GM12878 (cell line): ENCODE measurements at regions not wholly inside any gene's neighbourhood (a gene's known extent, or its start where the extent isn't known, plus 50 kb on each side); places are given as distances from the start of the nearest gene placed in this dataset.

Source experiments
- ATAC-seq: fragments of 200-7000 bp; cut with Tn5 transposase; 3 replicates; pipeline ENCODE4 v1.9.1; 2020; ENCODE audit warnings: mild to moderate bottlenecking, moderate library complexity
- BruUV-seq: library from RNA; stranded (reverse); fragments of 400-500 nt; replicated peaks from 2 replicates; lab custom pipeline; 2021; lab: Mats Ljungman, UMichigan
- CTCF ChIA-PET: fragments of 300-600 bp; sonication (Branson Sonifier 250); formaldehyde crosslinking; extraction: SDS; loops from one replicate; lab custom pipeline; 2021; ENCODE audit warnings: inconsistent platforms; lab: Yijun Ruan, JAX
- POLR2A ChIA-PET: fragments of 350-600 bp; formaldehyde crosslinking; extraction: SDS; loops from one replicate; lab custom pipeline; 2021; ENCODE audit warnings: inconsistent platforms; lab: Charles Lee
- RAD21 ChIA-PET: fragments of 300-600 bp; sonication (Branson Sonifier 250); formaldehyde crosslinking; loops from one replicate; lab custom pipeline; 2023; ENCODE audit warnings: antibody characterized with exemption; ENCODE audit not compliant: unreplicated experiment; lab: Charles Lee
- SMC1A ChIA-PET: fragments of 300-600 bp; sonication (Branson Sonifier 250); formaldehyde crosslinking; loops from one replicate; lab custom pipeline; 2023; ENCODE audit not compliant: unreplicated experiment, uncharacterized antibody; lab: Charles Lee
- DNase-seq: peaks from one replicate; pipeline ENCODE4 v3.0.0-alpha.2; 2011; ENCODE audit warnings: low read depth, low spot score
- FAIRE-seq: peaks from 3 replicates; lab custom pipeline; 2011; peaks lifted over from hg19 to GRCh38; lab: Jason Lieb, UNC
- H2AFZ ChIP-seq: 2 replicates; pipeline ENCODE4 v1.6.0; 2011; ENCODE audit warnings: low read depth, low read length, control low read depth; ENCODE audit not compliant: control insufficient read depth
- H3K27ac ChIP-seq: 2 replicates; pipeline ENCODE4 v1.5.1; 2011; ENCODE audit warnings: control low read depth; ENCODE audit not compliant: control insufficient read depth, insufficient read depth
- H3K27me3 ChIP-seq, 2 experiments: replicated peaks in 1 of 2; 2 replicates each; pipeline versions ENCODE4 v1.6.0 to v1.6.1; 2011; ENCODE audit warnings: low read length in 1 of 2; ENCODE audit not compliant: control insufficient read depth in 2 of 2, insufficient read depth in 2 of 2
- H3K36me3 ChIP-seq, 2 experiments: 2 replicates each; pipeline ENCODE4 v1.5.1; 2011; ENCODE audit warnings: low read length in 1 of 2; ENCODE audit not compliant: control insufficient read depth in 2 of 2, insufficient read depth in 2 of 2
- H3K4me1 ChIP-seq: 2 replicates; pipeline ENCODE4 v1.6.1; 2011; ENCODE audit warnings: mild to moderate bottlenecking, low read length, moderate library complexity, mixed read lengths; ENCODE audit not compliant: control insufficient read depth, insufficient read depth
- H3K4me2 ChIP-seq: 2 replicates; pipeline ENCODE4 v1.6.0; 2011; ENCODE audit warnings: control low read depth; ENCODE audit not compliant: control insufficient read depth, insufficient read depth
- H3K4me3 ChIP-seq: fragments of 200-600 bp; sonication (generic); 2 replicates; pipeline ENCODE4 v1.5.1; 2016
- H3K79me2 ChIP-seq: 2 replicates; pipeline ENCODE4 v1.6.0; 2011; ENCODE audit warnings: low read length; ENCODE audit not compliant: control insufficient read depth, insufficient read depth
- H3K9ac ChIP-seq: 2 replicates; pipeline ENCODE4 v1.8.0; 2011; ENCODE audit warnings: low read length, control low read depth, mixed read lengths; ENCODE audit not compliant: control insufficient read depth, insufficient read depth
- H3K9me3 ChIP-seq: replicated peaks from 3 replicates; pipeline ENCODE4 v1.5.1; 2011; ENCODE audit warnings: mild to moderate bottlenecking, low read length; ENCODE audit not compliant: control insufficient read depth, insufficient read depth
- H4K20me1 ChIP-seq: 2 replicates; pipeline ENCODE4 v1.6.0; 2011; ENCODE audit not compliant: control insufficient read depth, insufficient read depth
- ASH2L ChIP-seq: fragments of 300-600, 200-600 bp; sonication (generic); IDR thresholded peaks from 2 replicates; pipeline ENCODE4 v1.6.1; 2017; ENCODE audit warnings: low read depth, mild to moderate bottlenecking, borderline replicate concordance
- BRCA1 ChIP-seq: IDR thresholded peaks from 2 replicates; pipeline ENCODE4 v1.6.1; 2011; ENCODE audit warnings: low read depth, low read length, improper control_type of control experiment
- CBX5 ChIP-seq: sonication (generic); IDR thresholded peaks from 2 replicates; pipeline ENCODE4 v1.6.1; 2016; ENCODE audit warnings: low read depth, moderate library complexity, mild to moderate bottlenecking, inconsistent platforms
- CEBPB ChIP-seq, 2 experiments: fragments of 150-350 bp in 1 of 2; IDR thresholded peaks; 2 replicates each; pipeline ENCODE4 v1.6.1; 2012 to 2014; ENCODE audit warnings: low read depth in 2 of 2, low read length in 2 of 2, borderline replicate concordance in 1 of 2, inconsistent platforms in 1 of 2
- E2F4 ChIP-seq: IDR thresholded peaks from 2 replicates; pipeline ENCODE4 v1.6.1; 2012; ENCODE audit warnings: low read depth, low read length, improper control_type of control experiment
- EGR1 ChIP-seq, 2 experiments: IDR thresholded peaks; 1 replicate in 1 of 2; 2 replicates in 1 of 2; pipeline ENCODE4 v1.6.1; 2011 to 2012; ENCODE audit warnings: low read depth in 2 of 2, low read length in 2 of 2, borderline replicate concordance in 1 of 2, mild to moderate bottlenecking in 1 of 2, moderate library complexity in 1 of 2
- ELK1 ChIP-seq: IDR thresholded peaks from 2 replicates; pipeline ENCODE4 v1.6.1; 2012; ENCODE audit warnings: low read depth, low read length, improper control_type of control experiment
- MEF2A ChIP-seq: IDR thresholded peaks from 2 replicates; pipeline ENCODE4 v1.6.1; 2011; ENCODE audit warnings: low read depth, mild to moderate bottlenecking, low read length, moderate library complexity; ENCODE audit not compliant: insufficient read depth
- MTA2 ChIP-seq: fragments of 450-650 bp; IDR thresholded peaks from 2 replicates; pipeline ENCODE4 v1.6.1; 2016; ENCODE audit warnings: low read depth, mild to moderate bottlenecking, moderate library complexity
- SKIL ChIP-seq: fragments of 450-650 bp; IDR thresholded peaks from 2 replicates; pipeline ENCODE4 v1.6.1; 2017; ENCODE audit warnings: mild to moderate bottlenecking, low read depth, inconsistent platforms; ENCODE audit not compliant: poor library complexity, severe bottlenecking
- SMC3 ChIP-seq: IDR thresholded peaks from 2 replicates; pipeline ENCODE4 v1.6.1; 2011; ENCODE audit warnings: low read length, improper control_type of control experiment, borderline replicate concordance
- TARDBP ChIP-seq: IDR thresholded peaks from 2 replicates; pipeline ENCODE4 v1.6.1; 2016; ENCODE audit warnings: borderline replicate concordance
- TCF3 ChIP-seq: IDR thresholded peaks from 2 replicates; pipeline ENCODE4 v1.6.1; 2012; ENCODE audit warnings: low read depth, mild to moderate bottlenecking, low read length, borderline replicate concordance; ENCODE audit not compliant: insufficient read depth
- ZZZ3 ChIP-seq: IDR thresholded peaks from 2 replicates; pipeline ENCODE4 v1.6.1; 2011; ENCODE audit warnings: low read depth; ENCODE audit not compliant: control insufficient read depth, insufficient read length
- WGBS: methylation state at CpG from one replicate; pipeline ENCODE4 v1.1.6; 2016; ENCODE audit warnings: low lambda C conversion rate; ENCODE audit not compliant: insufficient replicate concordance, insufficient coverage; ENCODE audit errors: missing lambda C conversion rate; 5-methylcytosine and 5-hydroxymethylcytosine counted together
- in situ Hi-C: fragments of 300-500 bp; cut with MboI; formaldehyde crosslinking; loops from 9 replicates; pipeline ENCODE4 v1.14.3; 2018; ENCODE audit warnings: mixed read lengths
- intact Hi-C: fragments of 100-400 bp; cut with micrococcal nuclease; formaldehyde crosslinking; loops from one replicate; pipeline ENCODE4 v1.14.2; 2022; ENCODE audit not compliant: unreplicated experiment
- TF ChIP-seq, protein P1 (sequence below): fragments of 150-350 bp; IDR thresholded peaks from 2 replicates; pipeline ENCODE4 v1.6.1; 2016; ENCODE audit warnings: low read depth, low read length

DNA sequence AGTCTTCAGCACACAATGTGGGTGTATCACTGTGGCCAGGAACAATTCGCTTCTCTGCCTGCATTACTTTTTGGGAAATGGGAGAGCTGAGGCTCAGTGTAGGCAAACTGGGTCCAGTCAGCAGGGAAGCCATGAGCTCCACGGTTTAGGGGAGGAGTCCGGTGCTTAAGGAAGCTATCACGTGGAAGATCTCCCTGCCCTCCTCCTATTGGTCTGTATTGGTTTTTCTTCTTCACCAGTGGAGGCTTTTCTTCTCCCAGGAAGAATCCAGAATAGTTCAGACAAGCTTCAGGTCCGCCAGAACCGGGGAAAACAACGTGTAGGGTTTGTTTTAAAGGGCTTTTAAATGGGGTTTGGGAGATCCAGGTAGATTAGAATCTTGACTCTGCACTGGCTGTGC lies 156.2 kb upstream of the CAMK1G start (continued):
- TF ChIP-seq TARDBP, result no peak

DNA sequence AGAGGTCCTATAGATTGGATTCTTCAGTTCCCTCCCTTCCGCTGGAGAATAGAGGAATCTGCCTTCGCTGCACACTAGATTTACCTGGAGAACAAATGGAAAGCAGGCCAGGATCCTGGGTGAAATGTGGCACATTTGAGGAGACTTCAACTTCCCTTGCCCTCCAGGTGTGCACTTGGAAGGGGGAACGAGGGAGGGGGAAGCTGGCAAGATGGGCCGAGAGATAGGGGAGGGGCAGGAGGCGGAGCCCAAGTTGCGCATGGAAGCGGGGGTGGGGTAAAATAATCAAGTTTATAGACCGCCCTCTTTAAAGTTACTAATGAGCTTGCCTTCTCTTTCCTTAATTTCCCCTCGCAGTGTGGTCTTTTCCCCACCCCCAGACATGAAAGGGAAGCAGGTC lies 155.7 kb upstream of the CAMK1G start:
- SMC1A ChIA-PET, result no interaction called here
- POLR2A ChIA-PET, result interaction anchor here (0.6 to 1.0 kb wide), 2 partner anchors 21 to 22 kb away, joined by 3 to 5 read pairs; no protein-coding TSS in a partner anchor
- no peak overlapping the region for H3K9ac ChIP-seq
- no TSS peak for BruUV-seq
- H3K4me1 ChIP-seq, result no peaks in the 10 kb centered on the region
- RAD21 ChIA-PET, result no interaction called here
- H3K9me3 ChIP-seq, result no peaks in the 10 kb centered on the region; the same call in 2 of the 3 replicates
- no peak for DNase-seq
- H4K20me1 ChIP-seq, result no peaks in the 10 kb centered on the region
- no peak overlapping the region for H3K27ac ChIP-seq
- CTCF ChIA-PET, result no interaction called here
- no peaks in the 10 kb centered on the region for H3K36me3 ChIP-seq
- peaks cover 2% of the 10 kb centered on the region in 2 experiments; a peak in 3 of 4 replicates for H3K27me3 ChIP-seq
- no peak for ATAC-seq
- in situ Hi-C loops (no loop called here), intact Hi-C loops (no loop called here)
- no peak overlapping the region for H2AFZ ChIP-seq
- FAIRE-seq, result no peak
- no peak overlapping the region for H3K4me3 ChIP-seq
- 57% methylated on average over 9 of the region's 9 CpGs for WGBS
- H3K79me2 ChIP-seq, result no peaks in the 10 kb centered on the region
- TF ChIP-seq, protein P1, sequence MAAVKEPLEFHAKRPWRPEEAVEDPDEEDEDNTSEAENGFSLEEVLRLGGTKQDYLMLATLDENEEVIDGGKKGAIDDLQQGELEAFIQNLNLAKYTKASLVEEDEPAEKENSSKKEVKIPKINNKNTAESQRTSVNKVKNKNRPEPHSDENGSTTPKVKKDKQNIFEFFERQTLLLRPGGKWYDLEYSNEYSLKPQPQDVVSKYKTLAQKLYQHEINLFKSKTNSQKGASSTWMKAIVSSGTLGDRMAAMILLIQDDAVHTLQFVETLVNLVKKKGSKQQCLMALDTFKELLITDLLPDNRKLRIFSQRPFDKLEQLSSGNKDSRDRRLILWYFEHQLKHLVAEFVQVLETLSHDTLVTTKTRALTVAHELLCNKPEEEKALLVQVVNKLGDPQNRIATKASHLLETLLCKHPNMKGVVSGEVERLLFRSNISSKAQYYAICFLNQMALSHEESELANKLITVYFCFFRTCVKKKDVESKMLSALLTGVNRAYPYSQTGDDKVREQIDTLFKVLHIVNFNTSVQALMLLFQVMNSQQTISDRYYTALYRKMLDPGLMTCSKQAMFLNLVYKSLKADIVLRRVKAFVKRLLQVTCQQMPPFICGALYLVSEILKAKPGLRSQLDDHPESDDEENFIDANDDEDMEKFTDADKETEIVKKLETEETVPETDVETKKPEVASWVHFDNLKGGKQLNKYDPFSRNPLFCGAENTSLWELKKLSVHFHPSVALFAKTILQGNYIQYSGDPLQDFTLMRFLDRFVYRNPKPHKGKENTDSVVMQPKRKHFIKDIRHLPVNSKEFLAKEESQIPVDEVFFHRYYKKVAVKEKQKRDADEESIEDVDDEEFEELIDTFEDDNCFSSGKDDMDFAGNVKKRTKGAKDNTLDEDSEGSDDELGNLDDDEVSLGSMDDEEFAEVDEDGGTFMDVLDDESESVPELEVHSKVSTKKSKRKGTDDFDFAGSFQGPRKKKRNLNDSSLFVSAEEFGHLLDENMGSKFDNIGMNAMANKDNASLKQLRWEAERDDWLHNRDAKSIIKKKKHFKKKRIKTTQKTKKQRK, result no peak
- no peak for TF ChIP-seq EGR1 (IDR thresholded peaks at IDR 0.05; ENCODE audit: borderline replicate concordance in 1 of 2, low read depth in 2 of 2, low read length in 2 of 2)
- TF ChIP-seq CBX5, result no peak
- TF ChIP-seq ELK1, result no peak
- no peak for TF ChIP-seq MTA2
- TF ChIP-seq ASH2L, result no peak
- no peak for TF ChIP-seq MEF2A
- TF ChIP-seq TCF3, result no peak
- TF ChIP-seq ZZZ3, result no peak
- no peak for TF ChIP-seq E2F4
- TF ChIP-seq SKIL, result no peak
- TF ChIP-seq BRCA1, result no peak
- TF ChIP-seq SMC3, result no peak
- TF ChIP-seq CEBPB (IDR thresholded peaks at IDR 0.05; ENCODE audit: borderline replicate concordance in 1 of 2, low read depth in 2 of 2, low read length in 2 of 2), result no peak
- H3K4me2 ChIP-seq, result no peak overlapping the region
